ENCODE measurements at regions not wholly inside any gene's neighbourhood (a gene's known extent, or its start where the extent isn't known, plus 50 kb on each side); places are given as distances from the start of the nearest gene placed in this dataset.
"Not testable (repeated sequence)": the region's sequence is repeated elsewhere in the genome, so short reads cannot be mapped to it uniquely, and the experiment has no call there.

DNA sequence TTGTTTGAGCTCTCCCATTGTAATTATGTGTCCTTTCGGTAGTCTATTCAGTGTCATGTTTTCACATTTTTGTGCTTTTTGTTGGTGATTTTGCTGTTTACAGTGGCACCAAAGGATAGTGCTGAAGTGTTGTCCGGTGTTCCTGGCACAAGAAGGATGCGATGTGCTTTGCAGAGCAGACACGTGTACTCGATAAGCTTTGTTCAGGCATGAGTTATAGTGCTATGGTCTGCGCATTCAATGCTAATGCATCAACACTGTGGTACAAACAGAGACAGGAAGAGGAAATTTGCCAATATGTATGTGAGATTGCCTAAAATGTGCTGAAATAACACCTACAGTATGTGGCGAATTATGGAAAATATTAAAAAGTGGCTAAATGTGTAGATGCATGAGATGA, 913.4 kb upstream of the ACO1 start:
- DNase-seq (ENCODE audit: low read depth) = no peak

DNA sequence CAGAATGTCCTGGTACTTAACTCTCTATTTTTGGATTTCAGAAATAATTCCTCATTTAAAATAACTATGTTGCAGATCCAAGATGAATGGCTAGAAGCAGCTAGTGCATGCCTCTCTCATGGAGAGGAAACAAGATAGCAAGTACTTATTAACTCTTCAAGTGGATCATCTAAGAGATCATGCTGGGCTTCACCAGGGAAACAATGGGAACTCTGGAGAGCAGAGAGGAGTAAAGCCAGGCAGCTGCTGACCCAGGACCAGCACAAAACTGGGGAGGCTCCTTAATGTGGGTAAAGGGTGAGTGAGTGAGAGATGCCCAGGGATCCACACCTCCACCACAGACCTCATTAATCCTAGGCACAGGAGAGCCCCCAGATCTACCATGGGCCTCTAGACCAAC, 897.8 kb upstream of the ACO1 start:
- no peak for DNase-seq (ENCODE audit: low read depth)

DNA sequence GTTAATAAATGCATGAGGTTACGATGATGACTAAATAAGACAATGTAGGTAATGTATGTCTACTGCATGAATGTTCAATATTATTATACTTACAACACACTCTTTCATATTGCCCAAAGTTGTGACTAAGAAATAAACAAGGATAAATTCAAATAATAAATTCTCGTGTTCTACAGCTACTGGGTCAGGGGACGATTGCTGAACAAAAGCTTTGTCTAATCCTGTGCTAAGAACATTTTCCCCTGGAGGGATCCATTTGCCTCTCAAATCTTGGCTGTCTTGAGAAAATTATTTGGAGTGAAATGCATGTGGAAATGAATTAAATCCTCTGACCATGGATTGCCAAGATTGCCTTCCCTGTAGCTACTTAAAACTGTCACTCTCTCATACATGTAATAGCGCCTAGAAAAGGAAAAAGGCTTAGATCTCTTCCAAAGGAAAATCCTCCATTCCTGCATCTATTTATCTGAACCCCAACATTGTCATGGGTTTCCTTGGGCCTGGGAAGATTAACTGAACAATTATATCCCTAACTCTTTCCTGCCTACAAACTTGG, 893.8 kb upstream of the ACO1 start:
- no peak for DNase-seq (ENCODE audit: low read depth)

DNA sequence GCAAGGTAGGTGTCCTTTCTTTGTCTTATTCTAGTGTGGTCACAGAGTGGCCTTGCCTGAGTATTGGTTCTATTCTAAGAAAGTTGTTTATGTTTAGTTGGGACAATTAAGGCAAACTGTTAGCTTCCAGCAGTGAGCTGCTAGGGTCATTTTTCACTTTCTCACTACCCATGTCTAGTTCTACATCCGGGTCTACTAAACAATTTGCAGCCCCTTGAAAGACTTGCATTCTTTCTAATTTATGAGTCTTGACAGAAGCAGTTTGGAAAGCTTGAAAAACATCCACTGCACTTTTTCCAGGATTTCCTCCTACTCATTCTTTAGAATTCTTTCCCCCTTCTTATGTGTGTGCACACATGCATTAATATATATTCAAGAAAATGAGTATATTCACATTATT, 892.2 kb upstream of the ACO1 start:
- no peak for DNase-seq (ENCODE audit: low read depth)

DNA sequence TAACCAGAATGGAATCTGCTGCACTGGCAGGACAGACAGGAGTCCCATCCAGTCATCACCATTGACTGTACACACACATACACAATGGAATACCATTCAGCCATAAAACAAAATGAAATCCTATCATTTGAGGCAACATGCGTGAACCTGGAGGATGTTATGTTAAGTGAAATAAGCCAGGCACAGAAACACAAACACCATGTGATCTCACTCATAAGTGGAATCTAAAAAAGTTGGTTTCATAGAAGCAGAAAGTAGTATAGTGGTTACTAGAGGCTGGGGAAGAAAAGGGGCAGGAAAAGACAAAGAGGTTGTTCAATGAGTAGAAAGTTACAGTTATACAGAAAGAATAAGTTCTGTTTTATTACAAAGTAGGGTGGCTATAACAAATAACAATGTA, 884.0 kb upstream of the ACO1 start:
- no peak for DNase-seq (ENCODE audit: low read depth)

DNA sequence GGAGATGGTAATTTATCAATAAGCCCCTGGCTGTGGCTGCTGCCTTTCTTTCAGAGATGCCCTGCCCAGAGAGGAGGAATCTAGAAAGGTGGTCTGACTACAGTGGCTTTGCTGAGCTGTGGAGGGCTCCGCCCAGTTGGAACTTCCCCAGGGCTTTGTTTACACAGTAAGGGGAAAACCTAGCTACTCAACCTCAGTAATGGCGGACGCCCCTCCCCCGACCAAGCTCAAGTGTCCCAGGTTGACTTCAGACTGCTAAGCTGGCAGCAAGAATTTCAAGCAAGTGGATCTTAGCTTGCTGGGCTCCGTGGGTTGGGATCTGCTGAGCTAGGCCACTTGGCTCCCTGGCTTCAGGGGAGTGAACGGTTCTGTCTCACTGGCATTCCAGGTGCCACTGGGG, 865.4 kb upstream of the ACO1 start:
- no peak for DNase-seq (ENCODE audit: low read depth)

DNA sequence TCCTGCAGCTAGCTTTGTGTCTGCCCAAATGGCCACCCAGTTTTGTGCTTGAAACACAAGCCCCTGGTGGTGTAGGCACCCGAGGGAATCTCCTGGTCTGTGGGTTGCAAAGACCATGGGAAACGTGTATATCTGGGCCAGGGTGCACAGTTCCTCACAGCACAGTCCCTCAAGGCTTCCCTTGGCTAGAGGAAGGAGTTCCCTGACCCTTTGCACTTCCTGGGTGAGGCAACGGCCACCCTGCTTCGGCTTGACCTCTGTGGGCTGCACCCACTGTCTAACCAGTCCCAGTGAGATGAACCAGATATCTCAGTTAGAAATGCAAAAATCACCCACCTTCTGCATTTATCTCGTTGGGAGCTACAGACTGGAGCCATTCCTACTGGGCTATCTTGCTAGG, 865.0 kb upstream of the ACO1 start:
- no peak for DNase-seq (ENCODE audit: low read depth)

DNA sequence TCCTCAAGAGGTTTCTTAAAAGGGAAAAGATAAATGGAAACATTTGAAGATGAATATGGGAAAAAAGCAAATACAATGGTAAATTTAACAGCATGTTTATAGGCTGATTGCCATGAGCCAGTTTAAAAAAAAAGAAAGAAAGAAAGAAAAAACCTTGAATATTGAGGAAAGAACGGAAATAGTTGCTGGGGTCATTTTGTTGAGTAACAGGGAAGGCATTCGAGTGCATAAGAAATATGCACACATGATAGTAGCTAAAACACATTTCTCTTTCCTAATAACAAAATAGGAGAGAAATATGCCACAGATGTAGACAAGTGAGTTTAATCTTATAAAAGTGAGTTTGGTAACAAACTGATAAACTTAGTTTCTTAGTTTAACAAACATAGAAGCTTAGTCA, 864.6 kb upstream of the ACO1 start:
- DNase-seq (ENCODE audit: low read depth) = no peak

DNA sequence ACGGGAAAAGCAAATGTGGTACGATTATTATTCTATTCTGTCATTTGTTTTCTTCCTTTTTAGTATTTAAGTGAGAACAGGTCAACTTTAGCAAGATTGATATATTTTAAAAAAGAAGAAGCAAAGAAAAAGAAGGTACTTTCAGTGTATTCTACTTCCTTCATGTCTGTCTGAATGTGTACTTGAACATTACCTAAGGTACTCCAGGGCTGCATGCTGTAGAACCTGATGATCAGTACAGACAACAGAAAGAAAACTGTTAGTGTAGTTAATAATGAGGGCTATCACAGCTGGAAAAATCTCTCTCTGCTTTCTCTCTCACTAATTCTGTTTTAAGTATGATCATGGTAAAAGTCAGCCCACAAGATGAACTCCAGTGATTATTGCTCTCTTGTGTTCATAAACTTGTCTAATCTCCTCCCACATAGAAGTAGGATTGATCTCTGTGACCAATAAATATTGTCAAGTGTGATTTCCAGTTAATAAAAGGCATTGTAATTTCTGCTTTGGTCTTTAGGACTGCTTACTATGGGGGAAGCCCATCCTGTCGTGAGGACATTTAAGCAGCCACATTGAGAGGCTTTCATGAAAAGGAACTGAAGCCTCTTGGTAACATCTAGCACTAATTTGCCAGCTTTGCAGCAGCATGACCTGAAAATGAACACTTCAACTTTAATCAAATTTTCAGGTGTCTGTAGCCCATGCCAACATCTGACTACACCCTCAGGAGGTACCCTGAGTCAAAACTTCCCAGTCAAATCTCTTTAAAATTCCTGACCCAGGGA, 864.0 kb upstream of the ACO1 start:
- DNase-seq (ENCODE audit: low read depth) = no peak

DNA sequence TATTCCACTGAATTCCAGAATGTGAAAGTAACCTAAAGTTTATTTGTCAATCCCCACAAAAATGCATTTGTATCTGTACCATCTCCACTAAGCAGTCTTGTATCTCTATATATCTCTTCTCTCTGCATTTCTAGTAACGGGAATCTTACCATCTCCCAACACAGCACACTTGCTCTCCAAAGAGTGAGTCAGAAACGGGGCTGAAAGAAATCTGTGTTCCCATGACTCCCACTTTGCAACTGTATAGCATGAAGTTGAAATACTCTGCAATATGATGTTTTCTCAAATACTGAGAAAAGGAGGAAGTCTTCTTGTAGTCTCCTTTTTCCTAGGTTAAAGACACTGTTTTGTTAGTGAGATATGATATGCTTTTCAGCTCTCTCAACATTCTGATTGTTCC, 848.8 kb upstream of the ACO1 start:
- no peak for DNase-seq (ENCODE audit: low read depth)

DNA sequence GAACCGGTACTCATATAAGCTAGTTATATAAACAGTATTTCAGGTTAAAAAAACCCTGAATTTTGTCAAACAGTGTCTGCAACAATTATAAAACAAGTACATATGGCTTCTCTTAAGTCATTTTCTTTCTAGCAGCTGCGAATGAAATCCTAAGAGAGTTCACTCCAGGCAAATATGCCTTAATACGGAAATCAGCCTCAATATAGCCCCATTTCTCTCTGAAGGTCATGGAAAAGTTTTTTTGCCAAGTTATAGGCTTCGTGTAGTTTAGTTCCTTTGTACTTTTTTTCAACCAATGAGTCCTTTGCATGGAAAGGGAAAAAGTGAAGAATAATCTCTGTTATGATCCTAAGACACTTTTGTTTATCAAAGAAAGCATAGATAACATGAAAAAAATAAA, 848.0 kb upstream of the ACO1 start:
- no peak for DNase-seq (ENCODE audit: low read depth)

DNA sequence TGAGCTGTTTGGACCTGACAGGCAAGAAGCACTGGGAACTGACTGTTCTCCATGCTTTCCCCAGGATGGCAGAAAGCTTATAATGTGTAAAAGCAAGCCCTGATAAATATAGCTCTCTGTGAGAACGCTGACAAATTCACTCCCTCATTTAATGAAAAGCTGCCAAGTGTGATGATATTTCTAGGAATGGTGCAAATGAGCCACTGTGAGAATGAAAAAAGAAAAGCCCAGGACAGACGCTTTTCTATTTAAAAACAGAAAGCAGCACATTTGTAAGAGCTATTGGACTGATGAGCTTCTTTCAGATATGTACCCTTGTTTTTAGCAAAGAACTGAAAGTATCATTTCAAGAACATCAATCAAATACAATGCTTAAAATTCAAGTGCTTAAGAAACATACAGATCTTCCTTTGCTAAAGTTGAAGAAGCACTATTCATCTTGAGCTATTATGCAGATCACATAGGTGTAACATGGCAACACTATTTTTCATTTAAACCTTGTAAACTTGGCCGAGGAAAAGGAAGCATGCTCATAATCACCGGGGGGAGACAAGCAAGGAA, 842.6 kb upstream of the ACO1 start:
- DNase-seq (ENCODE audit: low read depth) = no peak

DNA sequence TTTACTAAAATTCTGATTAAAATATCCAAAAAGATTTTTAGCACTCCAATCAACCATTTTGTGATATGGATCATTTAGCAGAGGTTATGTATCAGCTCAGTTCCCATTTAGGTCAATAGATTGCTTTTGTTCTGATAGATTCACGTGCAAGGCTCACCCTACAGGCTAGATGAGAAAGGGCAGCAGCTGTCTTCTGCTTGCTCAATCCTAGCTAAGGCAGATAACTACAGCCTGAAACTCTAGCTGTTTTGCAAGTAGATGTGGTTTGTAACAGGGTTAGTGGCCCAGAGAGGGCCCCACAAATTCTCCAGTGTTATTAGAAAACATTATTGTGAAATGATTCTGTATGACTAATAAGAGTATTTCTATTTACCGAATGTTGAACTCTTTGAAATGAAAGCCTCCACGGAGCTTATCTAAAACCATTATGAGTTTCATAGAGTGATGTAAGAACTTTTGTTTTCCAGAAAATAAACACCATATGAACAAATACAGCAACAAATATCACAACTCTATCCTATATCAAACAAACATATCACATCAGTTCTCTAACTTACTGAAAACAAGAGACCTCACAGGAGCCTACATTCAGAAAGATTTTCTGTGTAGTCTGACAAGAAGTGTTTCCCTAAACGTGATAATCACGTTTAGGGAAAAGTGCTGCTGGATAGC, 841.9 kb upstream of the ACO1 start:
- no peak for DNase-seq (ENCODE audit: low read depth)

DNA sequence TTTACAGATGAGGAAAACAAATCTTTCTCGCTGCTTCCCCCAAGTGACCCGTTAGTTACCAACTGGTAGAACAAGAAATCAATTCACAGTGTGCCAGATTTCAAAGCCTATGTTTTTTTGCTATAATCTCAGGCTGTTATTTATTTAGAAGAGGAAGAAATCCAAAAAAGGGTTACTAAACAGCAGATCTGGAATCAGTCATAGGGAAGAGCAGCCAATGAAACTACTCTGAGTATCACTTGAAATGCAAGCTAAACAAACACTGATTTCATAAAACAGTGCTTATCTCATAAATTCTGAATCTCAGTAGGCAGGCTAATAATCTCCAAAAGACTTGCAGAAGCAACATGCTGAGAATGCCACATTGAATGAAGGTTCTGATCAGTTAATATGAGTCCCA, 829.5 kb upstream of the ACO1 start:
- no peak for DNase-seq (ENCODE audit: low read depth)

DNA sequence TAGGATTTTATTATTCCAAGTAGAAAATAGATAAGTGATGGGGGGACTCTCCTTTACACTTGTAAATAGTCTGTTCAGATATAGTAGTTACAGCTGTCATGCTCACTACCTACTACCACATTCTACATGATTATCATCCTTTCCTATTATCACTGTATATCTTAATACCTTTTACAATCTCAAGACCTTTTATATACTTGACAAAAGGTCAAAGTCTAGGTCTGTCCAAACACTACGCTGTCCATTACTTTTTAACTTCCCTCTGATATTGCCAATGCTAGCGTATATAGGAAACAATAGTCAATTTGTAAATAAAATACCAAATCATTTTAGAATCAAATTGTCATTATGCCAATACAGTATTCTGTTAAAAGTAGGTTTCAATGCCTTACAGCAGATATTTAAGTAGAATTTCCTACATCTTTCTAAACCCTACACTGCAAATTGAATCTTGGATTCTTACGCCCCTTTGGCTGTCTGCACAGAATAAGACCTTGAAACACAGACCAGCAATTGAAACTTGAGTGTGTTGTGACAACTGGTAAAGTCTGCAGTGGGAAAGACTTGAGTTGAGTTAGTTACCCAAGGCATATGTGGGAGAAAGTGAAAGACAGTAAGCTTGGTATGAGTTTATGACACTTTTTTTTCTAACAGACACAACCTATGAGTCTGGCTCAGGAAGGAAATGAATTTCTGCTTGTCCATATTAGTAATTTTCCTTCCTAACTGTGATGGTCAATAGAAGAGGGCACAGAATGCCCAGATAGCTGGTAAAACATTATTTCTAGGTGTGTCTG, 827.6 kb upstream of the ACO1 start:
- DNase-seq (ENCODE audit: low read depth) = no peak

DNA sequence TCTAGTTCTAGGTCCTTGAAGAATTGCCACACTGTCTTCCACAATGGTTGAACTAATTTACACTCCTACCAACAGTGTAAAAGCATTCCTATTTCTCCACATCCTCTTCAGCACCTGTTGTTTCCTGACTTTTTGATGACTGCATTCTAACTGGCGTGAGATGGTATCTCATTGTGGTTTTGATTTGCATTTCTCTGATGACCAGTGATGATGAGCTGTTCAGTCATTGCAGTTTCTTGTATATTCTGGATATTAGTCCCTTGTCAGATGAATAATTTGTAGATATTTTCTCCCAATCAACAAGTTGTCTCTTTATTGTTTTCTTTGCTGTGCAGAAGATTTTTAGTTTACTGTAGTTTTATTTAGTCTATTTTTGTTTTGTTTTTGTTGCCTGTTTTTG, 812.3 kb upstream of the ACO1 start:
- not testable (repeated sequence) for DNase-seq (ENCODE audit: low read depth)

DNA sequence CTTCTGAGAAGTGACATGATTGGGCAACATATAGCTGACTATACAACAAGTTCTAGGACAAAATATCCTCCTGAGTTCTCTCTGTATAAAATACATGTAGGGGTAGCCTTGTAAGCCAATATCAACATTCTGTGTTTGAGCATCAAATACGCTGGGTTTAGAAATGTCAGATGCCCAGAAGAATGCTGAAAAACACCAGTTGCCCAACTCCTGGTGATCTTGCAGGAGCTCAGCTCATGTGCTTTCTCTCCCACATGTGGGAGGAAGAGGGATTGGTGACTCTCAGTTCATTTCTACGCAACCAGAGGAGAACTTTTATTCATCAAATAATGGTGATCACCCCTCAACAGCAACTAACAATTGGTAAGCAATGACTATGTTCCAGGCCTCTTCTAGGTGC, 810.9 kb upstream of the ACO1 start:
- no peak for DNase-seq (ENCODE audit: low read depth)

DNA sequence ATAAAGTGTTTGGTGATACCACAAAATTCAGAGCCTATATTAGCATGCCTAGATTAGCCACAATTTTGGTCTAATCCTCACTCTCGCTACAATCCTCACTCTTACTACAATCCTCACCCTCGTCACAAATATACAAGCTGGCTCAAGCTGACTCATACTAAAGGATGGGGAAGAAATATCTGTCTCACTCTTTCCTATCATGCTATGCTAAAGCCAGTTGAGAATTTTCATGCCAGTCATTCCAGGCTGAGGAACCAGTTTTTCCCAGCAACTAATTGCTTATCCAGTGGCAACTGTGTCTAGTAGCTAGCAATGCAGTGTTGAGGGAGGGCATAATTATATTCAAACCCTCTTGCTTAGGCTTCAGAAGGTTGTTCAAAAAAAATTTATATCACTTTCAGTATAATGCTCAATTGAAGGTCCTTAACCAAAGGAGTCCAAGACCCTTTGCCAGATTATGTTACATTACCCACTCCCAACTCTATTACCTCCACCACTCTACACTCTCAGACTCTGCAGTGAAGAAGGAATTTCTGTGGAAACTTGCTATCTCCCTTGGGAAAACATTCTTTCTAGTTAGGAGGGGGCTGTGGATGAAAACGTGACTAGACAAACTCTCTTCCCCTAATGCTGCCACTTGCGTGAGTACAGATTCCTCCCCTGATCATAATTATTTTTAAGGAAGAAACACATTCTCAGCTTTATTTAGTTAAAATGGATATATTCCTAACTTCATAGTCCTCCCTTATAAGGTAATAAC, 810.3 kb upstream of the ACO1 start:
- no peak for DNase-seq (ENCODE audit: low read depth)

DNA sequence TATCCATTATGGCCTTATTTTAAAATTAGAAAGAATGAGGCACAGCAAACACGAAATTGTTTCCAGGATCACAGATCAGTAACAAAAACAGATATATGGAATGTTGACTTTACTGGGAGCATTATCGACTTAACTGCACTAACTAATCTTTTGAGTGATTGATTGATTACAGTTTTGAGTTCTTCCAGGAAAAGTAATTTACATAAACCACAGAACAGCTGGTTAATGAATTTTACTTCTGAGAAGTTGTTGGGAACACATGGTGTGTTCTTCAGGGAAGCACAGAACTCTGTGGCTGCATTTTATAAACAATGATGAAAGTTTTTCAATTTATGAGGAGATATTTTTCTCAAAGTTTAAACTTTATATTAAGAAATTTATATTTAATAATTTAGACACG, 802.4 kb upstream of the ACO1 start:
- no peak for DNase-seq (ENCODE audit: low read depth)

DNA sequence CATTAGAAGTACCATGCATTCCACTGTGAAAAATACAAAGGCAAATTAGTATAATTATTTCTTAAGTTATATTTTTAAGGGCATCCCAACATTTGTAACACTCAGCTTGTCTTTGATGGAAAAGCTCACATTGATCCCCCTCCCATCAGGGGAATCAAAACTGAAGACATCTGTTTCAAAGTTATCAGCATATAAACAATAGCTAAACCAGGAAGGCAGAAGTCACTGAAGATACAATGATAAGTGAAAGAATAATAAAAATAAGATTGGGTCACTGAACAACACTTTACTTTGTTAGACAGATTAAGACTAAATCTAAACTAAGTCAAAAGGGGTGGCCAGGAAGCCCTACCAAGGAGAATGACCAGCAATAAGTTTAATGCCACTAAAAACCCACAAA, 801.9 kb upstream of the ACO1 start:
- no peak for DNase-seq (ENCODE audit: low read depth)

DNA sequence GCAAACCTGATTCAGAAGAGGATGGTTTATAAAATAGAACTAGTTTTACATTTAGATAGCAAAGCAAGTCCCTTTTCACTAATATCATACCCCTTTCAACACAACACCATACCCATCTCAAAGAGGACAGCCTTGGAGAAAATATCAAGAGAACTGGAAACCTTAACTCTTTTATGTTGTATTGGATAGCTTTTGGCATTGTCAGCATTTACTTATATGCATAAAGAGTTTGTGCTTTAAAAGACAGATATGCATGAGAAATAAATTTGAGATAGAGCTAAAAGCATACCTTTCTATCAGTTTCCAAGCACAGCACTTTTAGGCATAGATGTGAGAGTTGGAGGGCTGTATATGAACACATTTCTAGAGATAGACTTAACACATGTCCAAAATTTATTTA, 799.3 kb upstream of the ACO1 start:
- no peak for DNase-seq (ENCODE audit: low read depth)

DNA sequence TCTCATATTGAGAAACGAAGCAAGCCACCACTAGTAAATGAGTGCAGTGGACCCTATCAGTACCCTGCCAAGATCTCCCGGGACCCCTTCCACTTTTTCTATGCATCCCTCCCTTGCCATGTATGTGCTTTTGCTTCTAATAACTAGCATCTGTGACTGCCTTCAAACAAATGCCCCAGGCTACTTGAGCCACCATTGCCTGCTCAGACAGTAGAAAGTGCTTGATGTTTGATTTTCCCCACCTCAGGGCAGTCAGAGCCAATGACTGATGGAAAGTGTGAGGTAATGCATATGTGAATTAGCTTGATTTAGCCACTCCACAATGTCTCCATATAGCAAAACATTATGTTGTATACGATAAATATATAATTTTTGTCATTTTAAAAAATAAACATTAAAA, 797.3 kb upstream of the ACO1 start:
- DNase-seq (ENCODE audit: low read depth) = no peak
